ENCODE measurements at regions not wholly inside any gene's neighbourhood (a gene's known extent, or its start where the extent isn't known, plus 50 kb on each side); places are given as distances from the start of the nearest gene placed in this dataset.

- DNase-seq (ENCODE audit: extremely low read depth in 1 of 4, low spot score in 3 of 4): no peak
- Histone ChIP-seq H3K9me1 (ENCODE audit: control insufficient read depth, insufficient read depth, low read length) (no peaks in the 10 kb centered on the region), H2AFZ (ENCODE audit: low read depth, low read length) (no peak overlapping the region), H4K20me1 (replicated peaks; ENCODE audit: control insufficient read depth, insufficient read depth, low read length) (no peaks in the 10 kb centered on the region), H3K9ac (ENCODE audit: insufficient read depth in 1 of 2, low read depth in 2 of 2, low read length in 2 of 2) (no peak overlapping the region), H3K4me2 (ENCODE audit: insufficient read depth, low read length) (no peak overlapping the region), H3K4me3 (no peak overlapping the region), H3K4me1 (replicated peaks in 1 of 2; ENCODE audit: control insufficient read depth in 2 of 2, insufficient read depth in 2 of 2, low read length in 2 of 2) (no peaks in the 10 kb centered on the region), H3K27ac (ENCODE audit: extremely low read depth, low read depth, low read length) (no peak overlapping the region), H3K9me3 (replicated peaks; ENCODE audit: control insufficient read depth, insufficient read depth, low read depth, low read length) (no peaks in the 10 kb centered on the region), H3K36me3 (ENCODE audit: control insufficient read depth, insufficient read depth, low read length) (no peaks in the 10 kb centered on the region), H3K79me2 (ENCODE audit: control insufficient read depth, insufficient read depth, low read length) (no peaks in the 10 kb centered on the region), H3K27me3 (ENCODE audit: control insufficient read depth in 2 of 2, insufficient read depth in 2 of 2, low read length in 2 of 2) (no peaks in the 10 kb centered on the region)
- no peak for FAIRE-seq
- in situ Hi-C loops (cut with MboI): no loop called here
- POLR2A ChIA-PET: no interaction called here
- no peak for ATAC-seq
- intact Hi-C loops (cut with micrococcal nuclease): no loop called here
- BruUV-seq (replicated peaks): no TSS peak
- no peak for TF ChIP-seq RBM15 (IDR thresholded peaks at IDR 0.05; ENCODE audit: insufficient read depth, low read length)
- WGBS (ENCODE audit: insufficient coverage, low coverage, missing lambda C conversion rate): 0% methylated on average over 2 of the region's 2 CpGs
- CTCF ChIA-PET (ENCODE audit: low intra/inter-chr PET ratio): no interaction called here
Measured at GRCh38 chr3:84586427-84586826, 372.4 kb upstream of the CADM2 start.

DNA sequence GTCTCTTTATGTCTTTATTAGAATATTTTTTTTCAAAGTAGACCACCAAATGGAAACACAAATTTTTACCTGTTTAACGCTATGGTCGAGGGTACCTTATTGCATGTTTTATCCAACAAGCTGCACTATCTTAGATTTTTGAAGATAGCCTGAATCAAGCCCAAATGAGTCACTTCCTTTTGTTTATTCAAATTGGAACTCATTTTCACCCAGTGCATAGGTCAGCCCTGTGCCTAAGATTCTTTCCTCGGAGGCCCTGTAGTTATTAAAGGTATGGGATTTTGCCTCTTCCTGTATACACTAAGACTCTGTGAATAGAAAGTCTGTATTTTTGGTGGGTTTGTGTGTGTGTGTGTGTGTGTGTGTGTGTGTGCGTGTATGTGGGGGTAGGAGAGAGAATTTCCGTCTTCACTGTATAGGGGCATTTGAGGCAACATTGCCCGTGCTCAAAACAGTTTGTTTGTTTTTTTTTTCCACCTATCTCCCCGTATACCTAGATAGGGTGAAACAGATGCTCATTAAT is 358.0 kb upstream of the CADM2 start:
- in situ Hi-C loops (cut with MboI): no loop called here
- intact Hi-C loops (cut with micrococcal nuclease): no loop called here
- H3K4me3 ChIP-seq: no peak overlapping the region
- TF ChIP-seq HMGXB4 (CRISPR knock-in tag; IDR thresholded peaks at IDR 0.05): no peak
- TF ChIP-seq RBM17 (IDR thresholded peaks at IDR 0.05; ENCODE audit: borderline replicate concordance, low read depth, low read length): no peak
- no peak for TF ChIP-seq BCLAF1 (IDR thresholded peaks at IDR 0.05; ENCODE audit: borderline replicate concordance in 1 of 2, control insufficient read depth in 1 of 2, low read depth in 2 of 2, low read length in 1 of 2)
- TF ChIP-seq SMARCE1 (IDR thresholded peaks at IDR 0.05): no peak
- no peak for TF ChIP-seq ZNF445 (CRISPR knock-in tag; IDR thresholded peaks at IDR 0.05; ENCODE audit: low read depth)
- TF ChIP-seq, protein P1, sequence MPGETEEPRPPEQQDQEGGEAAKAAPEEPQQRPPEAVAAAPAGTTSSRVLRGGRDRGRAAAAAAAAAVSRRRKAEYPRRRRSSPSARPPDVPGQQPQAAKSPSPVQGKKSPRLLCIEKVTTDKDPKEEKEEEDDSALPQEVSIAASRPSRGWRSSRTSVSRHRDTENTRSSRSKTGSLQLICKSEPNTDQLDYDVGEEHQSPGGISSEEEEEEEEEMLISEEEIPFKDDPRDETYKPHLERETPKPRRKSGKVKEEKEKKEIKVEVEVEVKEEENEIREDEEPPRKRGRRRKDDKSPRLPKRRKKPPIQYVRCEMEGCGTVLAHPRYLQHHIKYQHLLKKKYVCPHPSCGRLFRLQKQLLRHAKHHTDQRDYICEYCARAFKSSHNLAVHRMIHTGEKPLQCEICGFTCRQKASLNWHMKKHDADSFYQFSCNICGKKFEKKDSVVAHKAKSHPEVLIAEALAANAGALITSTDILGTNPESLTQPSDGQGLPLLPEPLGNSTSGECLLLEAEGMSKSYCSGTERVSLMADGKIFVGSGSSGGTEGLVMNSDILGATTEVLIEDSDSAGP (CRISPR knock-in tag; IDR thresholded peaks at IDR 0.05): no peak
- TF ChIP-seq TRIM28 (IDR thresholded peaks at IDR 0.05): no peak

More for the DNA sequence above, 358.0 kb upstream of the CADM2 start:
- WGBS (ENCODE audit: insufficient coverage, low coverage, missing lambda C conversion rate): 2% methylated on average over 7 of the region's 7 CpGs
- ChIA-PET POLR2A (no interaction called here), CTCF (ENCODE audit: low intra/inter-chr PET ratio) (no interaction called here)
- Histone ChIP-seq H3K9me1 (ENCODE audit: control insufficient read depth, insufficient read depth, low read length) (no peaks in the 10 kb centered on the region), H3K9me3 (replicated peaks; ENCODE audit: control insufficient read depth, insufficient read depth, low read depth, low read length) (no peaks in the 10 kb centered on the region), H3K27ac (ENCODE audit: extremely low read depth, low read depth, low read length) (no peak overlapping the region), H3K4me2 (ENCODE audit: insufficient read depth, low read length) (no peak overlapping the region), H4K20me1 (replicated peaks; ENCODE audit: control insufficient read depth, insufficient read depth, low read length) (no peaks in the 10 kb centered on the region), H3K27me3 (ENCODE audit: control insufficient read depth in 2 of 2, insufficient read depth in 2 of 2, low read length in 2 of 2) (no peaks in the 10 kb centered on the region), H3K4me1 (replicated peaks in 1 of 2; ENCODE audit: control insufficient read depth in 2 of 2, insufficient read depth in 2 of 2, low read length in 2 of 2) (no peaks in the 10 kb centered on the region), H3K36me3 (ENCODE audit: control insufficient read depth, insufficient read depth, low read length) (no peaks in the 10 kb centered on the region), H3K9ac (ENCODE audit: insufficient read depth in 1 of 2, low read depth in 2 of 2, low read length in 2 of 2) (no peak overlapping the region), H2AFZ (ENCODE audit: low read depth, low read length) (no peak overlapping the region), H3K79me2 (ENCODE audit: control insufficient read depth, insufficient read depth, low read length) (no peaks in the 10 kb centered on the region)
- DNase-seq (ENCODE audit: extremely low read depth in 1 of 4, low spot score in 3 of 4) (no peak), FAIRE-seq (no peak), ATAC-seq (no peak)
- BruUV-seq (replicated peaks): no TSS peak
